Adrenal gland (tissue), 9 donors: ENCODE measurements at regions not wholly inside any gene's neighbourhood (a gene's known extent, or its start where the extent isn't known, plus 50 kb on each side); places are given as distances from the start of the nearest gene placed in this dataset.

Experiments
- DNase-seq, 7 donors: peaks; one replicate each; pipeline ENCODE4 v3.0.0-alpha.2; 2019 to 2020
- H3K27ac ChIP-seq, 5 donors: fragments of 200-600 bp; sonication (generic) in 4 of 5; 1 replicate in 3 of 5; 2 replicates in 2 of 5; pipeline versions ENCODE4 v1.5.1 to v1.8.0; 2016 to 2020; ENCODE audit warnings: mild to moderate bottlenecking in 1 of 5
- H3K27me3 ChIP-seq: fragments of 200-600 bp; 2 replicates; pipeline ENCODE4 v1.8.0; 2021
- H3K36me3 ChIP-seq, 2 donors: fragments of 200-600 bp; replicated peaks in 1 of 2; 1 replicate in 1 of 2; 2 replicates in 1 of 2; pipeline versions ENCODE4 v1.5.1 to v1.8.0; 2018 to 2022
- H3K4me1 ChIP-seq, 2 donors: fragments of 200-600 bp; replicated peaks in 1 of 2; 1 replicate in 1 of 2; 2 replicates in 1 of 2; pipeline versions ENCODE4 v1.5.1 to v1.8.0; 2018 to 2021
- H3K4me3 ChIP-seq, 4 donors: fragments of 200-600 bp; sonication (generic) in 3 of 4; one replicate each; pipeline ENCODE4 v1.5.1; 2016 to 2018
- H3K9me3 ChIP-seq, 3 donors: fragments of 200-600 bp; sonication (generic) in 1 of 3; replicated peaks in 1 of 3; 1 replicate in 2 of 3; 2 replicates in 1 of 3; pipeline versions ENCODE4 v1.5.1 to v1.8.0; 2016 to 2021
- POLR2A ChIP-seq, 2 donors: fragments of 450-650 bp; IDR thresholded peaks; one replicate each; pipeline ENCODE4 v1.6.1; 2017; ENCODE audit warnings: antibody characterized with exemption in 2 of 2, mild to moderate bottlenecking in 2 of 2, moderate library complexity in 1 of 2
- WGBS, 4 donors: extraction: QIAGEN DNeasy Blood & Tissue Kit in 2 of 4; methylation state at CpG; one replicate each; pipeline versions ENCODE4 v1.1.5 to v1.1.7; 2013 to 2017; 5-methylcytosine and 5-hydroxymethylcytosine counted together
- intact Hi-C, 2 donors: fragments of 100-400 bp; cut with DNase I; formaldehyde crosslinking; loops; one replicate each; pipeline versions ENCODE4 v1.14.1 to v1.15.0; 2022 to 2023
- TF ChIP-seq, protein P1 (sequence below), 6 experiments: fragments of 450-650 bp in 4 of 6; fragments of 200-600 bp in 2 of 6; sonication (generic) in 1 of 6; IDR thresholded peaks; 1 replicate in 5 of 6; 2 replicates in 1 of 6; pipeline versions ENCODE4 v1.5.1 to v1.8.0; 2016 to 2021; ENCODE audit warnings: antibody characterized with exemption in 6 of 6, mild to moderate bottlenecking in 2 of 6, moderate library complexity in 1 of 6
- donor health status: healthy with polysubstance abuse.
- donor health status: Bipolar disorder and iron deficiency.
- donor health status: DM: yes; HTN: yes; CAD: no.
- donor health status: DM: no; HTN: no; CAD: no.
- donor health status: DM: no; HTN: no; CAD: no.

DNA sequence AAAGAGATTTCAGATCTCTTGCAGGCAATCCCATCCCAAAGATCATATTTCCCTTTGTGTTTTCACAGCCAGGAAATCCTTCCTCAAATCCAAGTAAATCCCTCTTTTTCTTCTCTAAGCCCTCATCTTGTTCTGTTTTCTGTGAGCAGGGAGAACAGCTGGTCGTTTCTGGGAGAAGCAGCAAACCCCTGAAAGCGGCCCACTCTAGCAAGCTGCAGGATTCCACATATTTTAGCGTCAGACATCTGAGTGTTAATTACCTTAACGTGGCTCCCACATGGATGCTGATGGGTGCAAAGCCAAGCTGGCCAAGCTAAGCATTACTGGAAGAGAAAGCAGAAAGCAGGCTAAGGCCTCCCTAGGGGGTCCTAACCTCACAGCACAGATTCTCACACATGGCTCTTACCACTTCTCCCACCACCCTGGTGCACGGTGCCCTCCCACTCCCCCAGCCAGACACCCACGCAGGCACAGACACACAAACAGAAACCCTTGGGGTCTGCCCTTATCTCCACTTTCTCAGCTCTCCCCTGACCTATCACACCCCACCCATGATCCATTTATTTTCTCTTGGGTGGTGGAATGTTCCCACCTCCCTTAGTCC, 551.0 kb upstream of the AUTS2 start:
- Histone ChIP-seq H3K9me3 (no peaks in the 10 kb centered on the region), H3K4me1 (no peaks in the 10 kb centered on the region), H3K27me3 (peaks cover 4% of the 10 kb centered on the region), H3K27ac (no peak overlapping the region), H3K4me3 (no peak overlapping the region), H3K36me3 (no peaks in the 10 kb centered on the region)
- DNase-seq: no peak
- intact Hi-C loops: no loop called here
- TF ChIP-seq, protein P1, sequence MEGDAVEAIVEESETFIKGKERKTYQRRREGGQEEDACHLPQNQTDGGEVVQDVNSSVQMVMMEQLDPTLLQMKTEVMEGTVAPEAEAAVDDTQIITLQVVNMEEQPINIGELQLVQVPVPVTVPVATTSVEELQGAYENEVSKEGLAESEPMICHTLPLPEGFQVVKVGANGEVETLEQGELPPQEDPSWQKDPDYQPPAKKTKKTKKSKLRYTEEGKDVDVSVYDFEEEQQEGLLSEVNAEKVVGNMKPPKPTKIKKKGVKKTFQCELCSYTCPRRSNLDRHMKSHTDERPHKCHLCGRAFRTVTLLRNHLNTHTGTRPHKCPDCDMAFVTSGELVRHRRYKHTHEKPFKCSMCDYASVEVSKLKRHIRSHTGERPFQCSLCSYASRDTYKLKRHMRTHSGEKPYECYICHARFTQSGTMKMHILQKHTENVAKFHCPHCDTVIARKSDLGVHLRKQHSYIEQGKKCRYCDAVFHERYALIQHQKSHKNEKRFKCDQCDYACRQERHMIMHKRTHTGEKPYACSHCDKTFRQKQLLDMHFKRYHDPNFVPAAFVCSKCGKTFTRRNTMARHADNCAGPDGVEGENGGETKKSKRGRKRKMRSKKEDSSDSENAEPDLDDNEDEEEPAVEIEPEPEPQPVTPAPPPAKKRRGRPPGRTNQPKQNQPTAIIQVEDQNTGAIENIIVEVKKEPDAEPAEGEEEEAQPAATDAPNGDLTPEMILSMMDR (IDR thresholded peaks at IDR 0.05): no peak
- no peak for TF ChIP-seq POLR2A (IDR thresholded peaks at IDR 0.05)
- WGBS, 4 donors: 44 to 56% (median 51%) methylated on average over 6 of the region's 6 CpGs

DNA sequence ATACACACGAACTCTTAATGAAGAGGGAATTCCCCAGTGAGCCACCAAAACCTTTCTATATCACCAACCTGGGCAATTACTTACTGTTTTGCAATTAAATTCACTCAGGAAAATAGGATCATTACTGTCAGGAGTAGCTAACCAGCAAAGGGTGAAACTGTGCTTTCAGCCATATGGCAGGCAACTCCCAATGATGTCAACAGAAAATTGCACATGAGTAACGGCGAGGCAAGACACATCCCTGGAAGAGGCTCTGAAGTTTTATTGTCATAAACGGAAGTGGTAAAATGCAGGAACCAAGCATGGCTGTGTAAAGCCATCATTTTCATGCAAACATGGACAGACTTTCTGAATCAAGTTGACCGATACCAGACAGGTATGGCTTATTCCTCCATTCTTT, 548.9 kb upstream of the AUTS2 start:
- Histone ChIP-seq H3K36me3 (no peaks in the 10 kb centered on the region), H3K4me3 (no peak overlapping the region), H3K27ac (no peak overlapping the region), H3K9me3 (no peaks in the 10 kb centered on the region), H3K27me3 (no peaks in the 10 kb centered on the region), H3K4me1 (no peaks in the 10 kb centered on the region)
- no peak for TF ChIP-seq POLR2A (IDR thresholded peaks at IDR 0.05)
- TF ChIP-seq, protein P1 (IDR thresholded peaks at IDR 0.05): no peak
- DNase-seq: no peak
- 61 to 65% (median 61%) methylated on average over 5 of the region's 5 CpGs for WGBS, 4 donors
- intact Hi-C loops: no loop called here

DNA sequence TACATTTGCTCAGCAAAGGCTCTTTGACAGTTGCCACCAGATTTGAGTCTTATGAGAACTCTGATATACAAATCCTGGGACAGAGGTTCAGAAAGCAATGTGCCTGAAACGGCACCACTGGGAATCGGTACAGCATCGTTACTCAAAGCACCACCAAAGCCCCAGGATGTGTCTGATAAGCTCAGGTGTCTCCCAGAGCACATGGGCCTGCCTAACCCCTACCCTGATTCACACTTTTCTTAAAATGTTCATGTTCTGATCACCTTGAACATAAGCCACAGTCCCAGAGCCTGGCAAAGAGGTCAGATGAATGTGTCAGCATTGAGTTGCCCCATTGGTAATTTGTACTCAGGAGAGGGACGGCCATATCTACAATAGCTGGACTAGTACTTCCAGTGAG, 545.8 kb upstream of the AUTS2 start:
- Histone ChIP-seq H3K27me3 (no peaks in the 10 kb centered on the region), H3K27ac (no peak overlapping the region), H3K36me3 (no peaks in the 10 kb centered on the region), H3K9me3 (no peaks in the 10 kb centered on the region), H3K4me1 (no peaks in the 10 kb centered on the region), H3K4me3 (no peak overlapping the region)
- WGBS, 4 donors: 76 to 94% (median 86%) methylated on average over 4 of the region's 4 CpGs
- intact Hi-C loops: no loop called here
- DNase-seq: no peak
- no peak for TF ChIP-seq POLR2A (IDR thresholded peaks at IDR 0.05)
- TF ChIP-seq, protein P1 (IDR thresholded peaks at IDR 0.05): no peak

DNA sequence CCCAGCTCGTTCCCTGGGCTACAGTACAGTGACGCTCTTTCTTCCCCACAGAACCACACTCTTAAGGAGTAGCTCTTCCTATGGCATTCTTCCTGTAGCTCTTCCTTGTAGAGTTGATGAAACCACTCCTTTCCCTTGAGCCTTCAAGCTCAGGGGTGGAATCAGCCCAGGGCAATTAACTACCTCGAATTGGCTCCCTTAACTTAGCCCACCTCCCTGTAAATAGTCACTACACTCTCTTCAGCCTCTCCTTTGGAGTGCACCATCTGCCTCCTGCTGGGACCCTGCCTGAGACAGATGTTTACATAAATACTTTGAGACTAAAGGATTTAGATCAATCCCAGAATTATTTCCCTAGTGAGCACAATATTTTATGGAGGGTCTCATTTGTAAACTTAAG, 537.8 kb upstream of the AUTS2 start:
- WGBS, 4 donors: 39 to 59% (median 52%) methylated on average over 3 of the region's 3 CpGs
- DNase-seq: no peak
- no peaks in the 10 kb centered on the region for H3K4me1 ChIP-seq
- intact Hi-C loops: no loop called here
- peaks cover 0 to under 1% (median 0%) of the 10 kb centered on the region in 3 donors for H3K9me3 ChIP-seq
- H3K27me3 ChIP-seq: no peaks in the 10 kb centered on the region
- no peak overlapping the region for H3K4me3 ChIP-seq
- H3K36me3 ChIP-seq: no peaks in the 10 kb centered on the region
- no peak overlapping the region for H3K27ac ChIP-seq
- no peak for TF ChIP-seq POLR2A (IDR thresholded peaks at IDR 0.05)
- TF ChIP-seq, protein P1 (IDR thresholded peaks at IDR 0.05): no peak
